H1 (cell line): ENCODE measurements at regions not wholly inside any gene's neighbourhood (a gene's known extent, or its start where the extent isn't known, plus 50 kb on each side); places are given as distances from the start of the nearest gene placed in this dataset.

ENCODE experiments used
- CTCF ChIA-PET: fragments of 300-600 bp; sonication (Branson Sonifier 250); formaldehyde crosslinking; loops from one replicate; lab custom pipeline; 2021; ENCODE audit not compliant: partially characterized antibody; lab: Charles Lee
- POLR2A ChIA-PET: fragments of 300-600 bp; sonication (Branson Sonifier 250); formaldehyde crosslinking; loops from one replicate; lab custom pipeline; 2021; ENCODE audit warnings: inconsistent platforms; ENCODE audit not compliant: partially characterized antibody; lab: Charles Lee
- DNase-seq, 2 experiments: peaks; one replicate each; pipeline versions ENCODE4 v3.0.0 to v3.0.0-alpha.2; 2010 to 2022; ENCODE audit warnings: low spot score in 2 of 2, low read depth in 1 of 2, mixed read lengths in 1 of 2
- FAIRE-seq: peaks from 2 replicates; lab custom pipeline; 2011; peaks lifted over from hg19 to GRCh38; lab: Jason Lieb, UNC
- H2AFZ ChIP-seq: 2 replicates; pipeline ENCODE4 v1.8.1; 2012; ENCODE audit warnings: low read length, inconsistent platforms
- H2AK5ac ChIP-seq: 2 replicates; pipeline ENCODE4 v1.6.1; 2013; ENCODE audit warnings: low read depth, low read length
- H2BK120ac ChIP-seq: replicated peaks from 2 replicates; pipeline ENCODE3; 2013; ENCODE audit warnings: low read depth, low read length, inconsistent platforms
- H2BK12ac ChIP-seq: 2 replicates; pipeline ENCODE4 v1.6.1; 2013; ENCODE audit warnings: low read depth, low read length
- H2BK15ac ChIP-seq: 2 replicates; pipeline ENCODE4 v1.6.1; 2013; ENCODE audit warnings: low read length
- H2BK20ac ChIP-seq: 2 replicates; pipeline ENCODE4 v1.6.1; 2013; ENCODE audit warnings: low read length
- H2BK5ac ChIP-seq: 2 replicates; pipeline ENCODE4 v1.6.1; 2013; ENCODE audit warnings: low read depth, low read length
- H3K14ac ChIP-seq: 2 replicates; pipeline ENCODE4 v1.6.1; 2013; ENCODE audit warnings: inconsistent platforms; ENCODE audit not compliant: insufficient read length
- H3K18ac ChIP-seq: 2 replicates; pipeline ENCODE4 v1.6.1; 2013; ENCODE audit warnings: low read length; ENCODE audit errors: extremely low read depth
- H3K23ac ChIP-seq: 2 replicates; pipeline ENCODE4 v1.6.1; 2013; ENCODE audit warnings: inconsistent platforms; ENCODE audit not compliant: insufficient read length
- H3K23me2 ChIP-seq: 2 replicates; pipeline ENCODE4 v1.6.1; 2013; ENCODE audit warnings: low read depth, low read length
- H3K27ac ChIP-seq: 2 replicates; pipeline ENCODE4 v1.6.1; 2011; ENCODE audit warnings: low read depth, low read length, inconsistent platforms
- H3K27me3 ChIP-seq, 4 experiments: replicated peaks in 1 of 4; 1 replicate in 1 of 4; 2 replicates in 3 of 4; pipeline versions ENCODE4 v1.6.1 to v1.8.1; 2011 to 2013; ENCODE audit warnings: low read length in 3 of 4, mild to moderate bottlenecking in 3 of 4, inconsistent platforms in 2 of 4, mixed read lengths in 2 of 4, moderate library complexity in 1 of 4; ENCODE audit not compliant: control insufficient read depth in 3 of 4, insufficient read depth in 3 of 4; ENCODE audit errors: extremely low read depth in 1 of 4
- H3K36me3 ChIP-seq, 4 experiments: 2 replicates each; pipeline versions ENCODE4 v1.6.1 to v1.8.1; 2011 to 2013; ENCODE audit warnings: mild to moderate bottlenecking in 4 of 4, low read length in 3 of 4, moderate library complexity in 2 of 4, control low read depth in 1 of 4, inconsistent platforms in 1 of 4; ENCODE audit not compliant: insufficient read depth in 4 of 4, control insufficient read depth in 2 of 4
- H3K4ac ChIP-seq: replicated peaks from 2 replicates; pipeline ENCODE3; 2013; ENCODE audit warnings: low read length, low read depth, mixed read lengths, inconsistent platforms; ENCODE audit not compliant: insufficient read length
- H3K4me1 ChIP-seq, 4 experiments: replicated peaks in 1 of 4; 1 replicate in 1 of 4; 2 replicates in 3 of 4; pipeline versions ENCODE4 v1.6.1 to v1.8.1; 2011 to 2013; ENCODE audit warnings: low read length in 3 of 4, inconsistent platforms in 2 of 4, mixed read lengths in 1 of 4; ENCODE audit not compliant: insufficient read depth in 4 of 4, control insufficient read depth in 3 of 4
- H3K4me2 ChIP-seq, 2 experiments: 2 replicates each; pipeline versions ENCODE4 v1.6.1 to v1.8.1; 2011 to 2013; ENCODE audit warnings: low read depth in 2 of 2, low read length in 2 of 2, control low read depth in 1 of 2, inconsistent platforms in 1 of 2, mild to moderate bottlenecking in 1 of 2; ENCODE audit not compliant: insufficient read depth in 1 of 2
- H3K4me3 ChIP-seq, 4 experiments: fragments of 200-600, 300-600 bp in 1 of 4; sonication (generic), shearing (Covaris generic), sonication (Bioruptor Twin) in 1 of 4; 2 replicates each; pipeline versions ENCODE4 v1.5.1 to v1.8.1; 2011 to 2016; ENCODE audit warnings: low read length in 4 of 4, low read depth in 3 of 4, control low read depth in 2 of 4, inconsistent platforms in 2 of 4, mild to moderate bottlenecking in 2 of 4, mixed read lengths in 1 of 4, moderate library complexity in 1 of 4; ENCODE audit not compliant: insufficient read depth in 2 of 4; ENCODE audit errors: extremely low read depth in 1 of 4
- H3K56ac ChIP-seq: replicated peaks from 2 replicates; pipeline ENCODE3; 2013; ENCODE audit warnings: low read depth, mild to moderate bottlenecking, mixed read lengths, low read length, inconsistent platforms; ENCODE audit not compliant: insufficient read length
- H3K79me1 ChIP-seq: 2 replicates; pipeline ENCODE4 v1.6.1; 2013; ENCODE audit warnings: low read depth, low read length, control low read depth
- H3K79me2 ChIP-seq, 2 experiments: 2 replicates each; pipeline versions ENCODE4 v1.6.1 to v1.8.1; 2012 to 2013; ENCODE audit warnings: low read length in 2 of 2, mild to moderate bottlenecking in 2 of 2, inconsistent platforms in 1 of 2; ENCODE audit not compliant: insufficient read depth in 2 of 2, control insufficient read depth in 1 of 2
- H3K9ac ChIP-seq, 4 experiments: replicated peaks in 1 of 4; 1 replicate in 1 of 4; 2 replicates in 3 of 4; pipeline versions ENCODE4 v1.6.1 to v1.8.1; 2011 to 2013; ENCODE audit warnings: low read depth in 3 of 4, low read length in 3 of 4, control low read depth in 2 of 4, mild to moderate bottlenecking in 2 of 4, moderate library complexity in 2 of 4, inconsistent platforms in 1 of 4; ENCODE audit errors: extremely low read depth in 1 of 4
- H3K9me3 ChIP-seq, 2 experiments: 2 replicates each; pipeline versions ENCODE4 v1.6.1 to v1.8.1; 2012 to 2013; ENCODE audit warnings: mild to moderate bottlenecking in 2 of 2, moderate library complexity in 2 of 2, control low read depth in 1 of 2, inconsistent platforms in 1 of 2, low read depth in 1 of 2, low read length in 1 of 2, mixed read lengths in 1 of 2; ENCODE audit not compliant: insufficient read depth in 2 of 2
- H4K20me1 ChIP-seq, 2 experiments: replicated peaks in 1 of 2; 2 replicates each; pipeline versions ENCODE3 to v1.8.1; 2011 to 2013; ENCODE audit warnings: inconsistent platforms in 2 of 2, low read length in 2 of 2, mild to moderate bottlenecking in 1 of 2; ENCODE audit not compliant: insufficient read depth in 2 of 2, control insufficient read depth in 1 of 2
- H4K5ac ChIP-seq: 2 replicates; pipeline ENCODE4 v1.6.1; 2013; ENCODE audit warnings: low read length, low read depth, mixed read lengths, inconsistent platforms; ENCODE audit not compliant: insufficient read length
- H4K8ac ChIP-seq: 2 replicates; pipeline ENCODE4 v1.8.0; 2013; ENCODE audit warnings: mild to moderate bottlenecking, moderate library complexity, low read length, inconsistent platforms; ENCODE audit not compliant: insufficient read depth; ENCODE audit errors: extremely low read depth
- H4K91ac ChIP-seq: replicated peaks from 2 replicates; pipeline ENCODE3; 2013; ENCODE audit warnings: low read length, mixed read lengths, inconsistent platforms; ENCODE audit not compliant: insufficient read length
- SRF ChIP-seq: IDR thresholded peaks from 2 replicates; pipeline ENCODE4 v1.6.1; 2011; ENCODE audit warnings: mild to moderate bottlenecking, low read depth, low read length, moderate library complexity
- YY1 ChIP-seq: IDR thresholded peaks from 2 replicates; pipeline ENCODE4 v1.6.1; 2011; ENCODE audit warnings: low read depth, mild to moderate bottlenecking, low read length
- WGBS, 2 experiments: shearing (Covaris generic) in 1 of 2; methylation state at CpG; one replicate each; pipeline versions ENCODE4 v1.1.6 to v1.1.7; 2013 to 2015; ENCODE audit warnings: low lambda C conversion rate in 2 of 2, mixed read lengths in 2 of 2, inconsistent platforms in 1 of 2, low coverage in 1 of 2, missing lambda C conversion rate in 1 of 2; ENCODE audit not compliant: insufficient replicate concordance in 2 of 2, insufficient coverage in 1 of 2, insufficient read length in 1 of 2; ENCODE audit errors: extremely low coverage in 1 of 2, missing lambda C conversion rate in 1 of 2; 5-methylcytosine and 5-hydroxymethylcytosine counted together

- Histone ChIP-seq H2AK5ac (no peak overlapping the region), H4K91ac (no peak overlapping the region), H2AFZ (no peak overlapping the region), H3K79me1 (no peaks in the 10 kb centered on the region), H2BK5ac (no peak overlapping the region), H3K27ac (no peak overlapping the region), H3K9me3 (no peaks in the 10 kb centered on the region), H3K9ac (no peak overlapping the region), H3K23ac (no peak overlapping the region), H4K5ac (no peak overlapping the region), H3K56ac (no peak overlapping the region), H2BK20ac (no peak overlapping the region), H2BK12ac (no peak overlapping the region), H3K4me3 (no peak overlapping the region), H3K23me2 (no peaks in the 10 kb centered on the region), H3K4me1 (no peaks in the 10 kb centered on the region), H3K79me2 (no peaks in the 10 kb centered on the region), H4K8ac (no peak overlapping the region), H2BK15ac (no peak overlapping the region), H3K14ac (no peak overlapping the region), H3K4me2 (no peak overlapping the region), H2BK120ac (no peak overlapping the region), H3K18ac (no peak overlapping the region), H3K36me3 (no peaks in the 10 kb centered on the region), H3K4ac (no peak overlapping the region), H4K20me1 (no peaks in the 10 kb centered on the region)
- WGBS, 2 experiments: 85% methylated on average over 6 of the region's 6 CpGs; no CpG with 5 or more reads in 1 of the 2 experiments
- DNase-seq: no peak
- CTCF ChIA-PET: no interaction called here
- POLR2A ChIA-PET: no interaction called here
- FAIRE-seq: no peak
- TF ChIP-seq YY1: no peak
- TF ChIP-seq SRF: no peak
- TF ChIP-seq, all 59 proteins: peak for 0
- H3K27me3 ChIP-seq: no peaks in the 10 kb centered on the region
These were observed 435.9 kb downstream of the DCDC2C start for GRCh38 chr2:4139316-4139715.
